PC-9 (cell line): ENCODE measurements at regions not wholly inside any gene's neighbourhood (a gene's known extent, or its start where the extent isn't known, plus 50 kb on each side); places are given as distances from the start of the nearest gene placed in this dataset.

Source experiments
- CTCF ChIP-seq: fragments of 200-600 bp; sonication (generic); conservative IDR thresholded peaks from 2 replicates; pipeline ENCODE4 v1.6.1; 2017; ENCODE audit warnings: mixed run types, antibody characterized with exemption, mild to moderate bottlenecking, moderate library complexity
- EZH2 ChIP-seq: fragments of 200-600 bp; sonication (generic); IDR thresholded peaks from 2 replicates; pipeline ENCODE4 v1.8.0; 2017; ENCODE audit warnings: antibody characterized with exemption, low read depth

- no peak for TF ChIP-seq CTCF
- no peak for TF ChIP-seq EZH2
Observed at GRCh38 chr1:245023222-245023621, 131.6 kb upstream of the KIF26B start.
